Left lobe of liver (tissue), 2 donors: ENCODE measurements at regions not wholly inside any gene's neighbourhood (a gene's known extent, or its start where the extent isn't known, plus 50 kb on each side); places are given as distances from the start of the nearest gene placed in this dataset.

Source experiments
- ATAC-seq: fragments of 200-7000 bp; cut with Tn5 transposase; one replicate; pipeline ENCODE4 v1.9.1; 2020; ENCODE audit warnings: mild to moderate bottlenecking, moderate library complexity
- DNase-seq: peaks from one replicate; pipeline ENCODE4 v3.0.0-alpha.2; 2020; ENCODE audit warnings: low spot score
- donor health status: DM: no; HTN: no; CAD: no; lungs with moderate emphysema.
- donor health status: DM: no; HTN: yes; CAD: no.

GRCh38 chr7:33700001-33700899, 205.1 kb upstream of the BMPER start:
- ATAC-seq: no peak
- no peak for DNase-seq

- DNase-seq (no peak), ATAC-seq (no peak)
Observed at GRCh38 chr7:33701189-33701740, 204.1 kb upstream of the BMPER start.

GRCh38 chr7:33701927-33702326, 203.4 kb upstream of the BMPER start:
- DNase-seq: no peak
- no peak for ATAC-seq

DNA sequence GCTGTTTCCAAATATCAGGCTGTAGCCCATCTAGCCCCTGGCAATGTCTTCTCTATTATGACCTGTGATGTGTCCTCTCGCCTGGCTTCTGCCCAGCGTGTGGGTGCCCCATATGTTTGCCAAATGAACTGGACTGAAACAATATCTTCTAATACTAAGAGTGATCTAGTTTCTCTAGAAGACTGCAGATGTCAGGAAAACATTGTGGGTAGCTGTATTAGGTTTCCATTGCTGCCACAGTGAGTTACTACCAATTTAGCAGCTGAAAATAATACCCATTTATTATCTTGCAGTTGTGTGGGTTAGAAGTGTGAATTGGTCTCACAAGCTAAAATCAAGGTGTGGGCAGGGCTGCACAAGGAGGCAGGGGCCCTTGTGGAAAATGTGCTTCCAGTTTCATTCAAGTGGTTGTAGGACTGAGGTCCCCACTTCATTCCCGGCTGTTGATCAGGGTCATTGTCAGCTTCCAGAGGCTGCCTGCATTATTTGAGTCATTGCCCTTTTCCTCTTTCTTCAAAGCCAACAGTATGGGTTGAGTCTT, 202.8 kb upstream of the BMPER start:
- ATAC-seq: no peak
- DNase-seq: no peak

DNA sequence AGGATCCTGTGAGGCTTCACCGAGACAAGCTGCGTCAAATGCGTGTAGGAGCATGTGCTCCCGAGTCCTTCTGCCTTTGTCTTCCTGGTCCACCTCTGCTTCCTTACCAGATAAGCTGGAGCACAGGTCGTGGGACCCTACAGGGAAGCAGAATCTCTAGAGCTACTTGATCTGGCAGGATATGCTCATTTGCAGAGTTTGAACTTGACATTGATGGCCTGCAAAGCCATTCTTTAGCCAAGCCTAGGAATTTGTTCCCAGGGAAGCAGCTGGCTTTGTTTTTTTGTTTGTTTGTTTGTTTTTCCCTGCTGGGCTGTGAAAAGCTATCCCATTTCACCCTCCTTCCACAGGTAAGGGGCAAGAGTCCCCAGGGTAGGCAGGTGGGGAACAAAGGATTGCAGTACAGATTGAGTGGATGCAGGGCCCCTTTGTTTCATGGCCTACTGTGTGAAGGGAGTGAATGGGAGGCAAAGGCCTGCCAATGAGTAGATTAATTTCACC, 200.0 kb upstream of the BMPER start:
- ATAC-seq (peak; percentile 13), DNase-seq (no peak)

DNA sequence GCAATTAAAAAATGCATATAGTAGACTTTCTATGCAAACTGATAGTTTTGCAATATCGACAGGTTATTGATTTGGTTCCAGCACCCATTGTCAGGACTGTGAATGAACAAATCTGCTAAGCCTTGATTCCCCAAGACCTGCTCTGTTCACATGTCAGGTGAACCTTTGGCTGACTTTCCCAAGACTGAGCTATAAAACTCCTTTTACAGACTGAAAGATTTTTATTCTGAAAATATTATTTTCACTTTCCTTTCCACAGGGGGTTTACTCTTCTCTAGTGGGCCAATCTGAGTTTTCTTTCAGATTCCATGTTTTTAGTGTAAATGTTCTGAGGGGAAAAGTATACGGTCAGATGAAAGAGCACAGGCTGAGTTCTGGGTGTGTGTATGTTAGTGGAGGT, 199.2 kb upstream of the BMPER start:
- ATAC-seq: no peak
- no peak for DNase-seq

DNA sequence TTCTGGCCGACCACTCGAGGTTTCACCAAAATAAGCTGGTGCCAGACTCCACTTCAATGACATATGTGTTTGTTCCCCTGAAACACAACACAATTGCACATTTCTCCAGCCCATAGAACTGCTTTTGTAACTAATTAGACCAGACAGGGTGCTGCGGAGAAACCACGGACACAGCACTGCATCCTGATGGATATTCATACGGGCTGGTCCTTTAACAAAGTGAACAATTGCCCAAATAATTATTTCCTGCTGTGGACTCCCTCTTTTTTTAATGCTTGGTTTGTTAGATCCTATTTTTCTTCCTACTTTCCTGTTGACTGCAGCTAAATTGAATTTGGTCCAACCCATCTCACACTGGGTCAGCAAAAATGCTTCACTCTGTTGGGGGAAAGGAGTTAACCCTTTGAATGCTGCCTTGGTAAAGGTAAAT, 198.6 kb upstream of the BMPER start:
- no peak for DNase-seq
- ATAC-seq: no peak

- ATAC-seq (no peak), DNase-seq (no peak)
Observed at GRCh38 chr7:33707427-33707826, 197.9 kb upstream of the BMPER start.

GRCh38 chr7:33710608-33711007, 194.7 kb upstream of the BMPER start:
- DNase-seq (no peak), ATAC-seq (no peak)

DNA sequence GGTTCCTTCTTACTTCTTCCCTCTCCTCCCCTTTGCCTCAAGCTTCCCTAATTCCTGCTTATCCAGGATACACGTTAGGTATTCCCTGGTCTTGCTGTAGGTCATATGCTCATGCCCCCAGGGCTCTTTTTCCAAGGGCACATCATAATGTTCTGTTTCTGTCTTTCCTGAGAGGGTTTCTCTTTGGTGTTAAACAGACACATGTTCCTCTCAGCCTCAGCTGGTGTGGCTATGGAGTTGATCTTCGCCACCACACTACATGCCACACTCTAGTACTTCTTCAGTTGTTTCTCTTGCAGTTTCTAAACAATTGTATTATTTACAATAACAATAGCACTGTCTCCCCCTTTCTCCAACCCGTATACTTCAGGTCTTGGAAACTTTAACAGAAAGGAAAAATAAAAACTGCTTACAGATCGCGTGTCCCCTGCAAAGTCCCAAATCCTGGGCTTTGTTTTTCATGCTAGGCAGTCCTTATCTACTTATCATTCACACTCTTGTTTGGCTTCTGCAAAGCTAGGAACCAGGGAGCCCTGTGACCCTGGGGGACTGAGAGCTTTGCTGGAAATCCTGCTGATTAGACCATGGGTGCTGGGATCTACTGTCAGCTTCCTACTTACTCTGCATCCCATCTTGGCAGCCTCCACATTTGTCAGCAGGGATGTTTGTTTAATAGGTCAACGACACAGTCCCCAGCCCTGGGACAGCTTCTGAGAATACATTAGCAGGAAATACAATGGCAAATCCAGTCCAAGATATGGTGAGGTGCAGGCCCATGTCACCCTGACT, 193.9 kb upstream of the BMPER start:
- peak; percentile 93 for ATAC-seq
- DNase-seq: no peak

DNA sequence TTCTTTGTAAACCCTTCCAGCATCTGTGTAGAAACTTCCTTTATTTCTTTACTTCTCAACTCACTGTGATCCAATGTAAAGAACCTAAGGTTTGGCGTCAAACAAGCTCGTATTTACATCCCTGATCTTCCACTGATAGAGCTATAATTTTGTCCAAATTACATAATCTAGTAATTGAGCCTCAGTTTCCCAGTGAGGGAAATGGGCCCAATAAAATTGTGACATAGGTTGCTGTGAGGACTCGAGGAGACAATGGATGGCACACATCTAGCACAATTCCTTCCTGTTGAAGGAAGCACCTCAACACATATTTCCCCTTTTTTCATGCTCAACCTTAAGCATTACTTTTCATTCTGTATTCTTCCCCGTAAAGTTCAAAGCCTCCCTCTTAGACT, 193.3 kb upstream of the BMPER start:
- DNase-seq (no peak), ATAC-seq (no peak)

GRCh38 chr7:33714208-33714607, 191.1 kb upstream of the BMPER start:
- no peak for DNase-seq

DNA sequence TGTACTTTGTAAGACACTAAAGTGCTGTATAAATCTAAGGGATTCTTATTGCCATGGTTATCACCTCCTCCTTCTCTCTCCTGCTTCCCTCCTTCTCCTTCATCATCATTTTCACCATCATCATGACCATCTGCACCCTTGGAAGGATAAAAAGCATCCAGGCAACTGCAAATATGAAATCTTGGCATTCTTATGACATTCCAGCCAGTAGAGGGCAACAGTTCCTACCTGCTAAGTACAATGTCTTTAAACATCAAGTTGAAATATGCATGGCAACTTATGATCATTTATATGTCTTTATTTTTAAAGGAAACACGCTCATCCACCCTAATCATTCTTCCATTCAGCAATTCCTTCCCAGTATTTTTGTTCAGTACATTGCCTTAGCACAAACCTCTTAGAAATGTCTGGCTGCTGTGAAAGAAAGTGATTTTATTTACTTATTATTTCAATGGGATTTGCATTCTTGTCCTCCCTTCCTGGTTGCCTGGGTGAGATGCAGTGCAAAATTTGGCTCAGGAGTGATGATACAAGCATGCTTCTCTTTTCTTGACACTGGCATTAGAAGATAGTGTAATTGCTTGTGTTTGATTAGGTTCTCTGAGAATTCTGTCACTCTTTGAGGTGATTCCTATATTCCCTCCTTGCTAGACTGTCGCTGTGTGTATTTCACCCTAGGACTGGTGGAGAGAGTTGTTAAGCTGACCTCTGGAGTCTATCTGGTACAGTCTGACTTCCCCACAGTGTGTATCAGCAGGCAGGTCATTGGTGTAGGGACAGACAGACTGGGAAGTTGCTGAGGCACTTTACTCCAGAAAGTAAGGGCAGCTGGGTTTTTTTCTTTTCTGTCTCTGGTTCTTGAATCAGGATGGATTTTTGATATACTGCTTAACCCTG, 188.5 kb upstream of the BMPER start:
- DNase-seq (no peak), ATAC-seq (peak; percentile 70)

More at GRCh38 chr7:33714208-33714607, 191.1 kb upstream of the BMPER start:
- ATAC-seq: no peak

DNA sequence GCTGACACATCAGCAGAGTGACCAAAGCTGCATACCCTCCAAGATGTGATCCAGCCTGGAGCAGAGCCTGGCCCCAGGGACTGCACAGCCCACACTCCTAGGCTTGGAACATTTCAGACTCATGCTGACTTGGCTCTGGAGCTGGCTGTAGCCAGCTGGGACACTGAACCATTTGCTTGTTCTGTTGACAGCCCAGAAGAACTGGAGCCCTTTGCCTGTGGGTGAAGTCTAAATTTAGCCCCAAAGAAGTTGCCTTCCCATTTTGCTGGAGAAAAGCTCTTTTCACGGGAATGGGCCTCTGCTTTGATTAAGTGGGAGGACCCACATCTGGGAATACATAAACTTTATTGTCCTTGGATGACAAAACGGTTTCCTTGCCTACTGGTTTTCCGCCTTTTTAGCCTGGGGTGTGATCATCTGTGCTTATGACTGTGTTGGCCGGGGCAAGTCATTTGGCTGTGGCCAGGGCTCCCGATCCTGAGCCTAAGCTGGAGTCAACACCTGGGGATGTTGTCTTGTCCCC, 186.2 kb upstream of the BMPER start:
- DNase-seq: no peak
- no peak for ATAC-seq

DNA sequence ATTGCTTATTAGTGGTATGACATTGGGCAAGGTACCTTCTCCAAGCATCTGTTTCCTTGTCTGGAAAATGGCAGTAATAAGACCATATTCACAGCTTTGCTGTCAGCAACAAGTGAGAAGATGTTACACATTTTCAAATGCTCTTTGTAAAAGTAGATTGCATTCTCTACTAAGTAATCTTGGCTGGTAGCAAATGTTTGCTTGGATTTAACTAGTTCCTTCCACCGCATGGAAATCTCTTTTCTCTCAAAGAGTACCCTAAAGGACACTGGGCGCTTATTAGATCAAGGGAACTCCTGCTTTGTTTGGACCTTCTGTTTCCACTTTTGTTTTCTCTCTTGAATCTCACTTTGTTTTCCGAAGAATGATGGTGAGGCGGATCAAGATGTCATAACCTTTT, 185.2 kb upstream of the BMPER start:
- ATAC-seq (no peak), DNase-seq (no peak)

DNA sequence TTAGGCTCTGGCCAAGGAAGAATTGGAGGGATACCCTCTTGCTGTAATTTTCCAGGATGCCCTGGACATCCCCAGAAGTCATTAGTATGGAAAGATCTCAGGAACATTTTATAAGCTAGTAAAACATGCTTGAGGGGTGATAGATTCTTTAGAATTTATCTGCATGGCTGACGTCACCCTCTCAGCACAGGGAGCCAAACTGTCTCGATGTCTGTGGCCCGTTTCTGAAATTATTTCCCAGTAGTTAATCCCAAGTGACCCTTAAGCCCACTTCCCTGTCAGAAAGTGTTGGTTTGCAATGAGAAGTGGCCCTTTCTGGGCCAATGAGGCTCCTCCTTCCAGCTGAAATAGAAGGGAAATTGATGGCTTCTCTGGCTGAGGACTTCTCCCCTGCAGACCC, 184.5 kb upstream of the BMPER start:
- DNase-seq (no peak), ATAC-seq (no peak)

DNA sequence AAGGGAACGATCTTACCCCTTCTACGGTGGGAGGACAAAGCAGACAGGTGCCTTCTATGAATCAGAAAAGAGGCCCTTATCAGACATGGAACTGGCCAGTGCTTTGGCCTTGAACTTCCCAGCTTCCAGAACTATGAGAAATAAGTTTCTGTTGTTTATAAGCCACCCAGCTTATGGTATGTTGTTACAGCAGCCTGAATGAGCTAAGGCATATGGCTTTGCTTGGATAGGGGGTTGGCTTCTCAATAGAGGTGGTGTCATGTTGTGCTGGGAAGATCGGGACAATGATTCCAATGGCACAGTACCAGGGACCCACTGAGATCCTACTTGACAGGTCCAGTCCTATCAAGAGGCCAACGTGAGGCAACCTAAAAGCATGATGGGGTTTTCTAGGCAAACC, 183.4 kb upstream of the BMPER start:
- DNase-seq (no peak), ATAC-seq (no peak)

GRCh38 chr7:33722383-33723101, 182.8 kb upstream of the BMPER start:
- DNase-seq: no peak
- ATAC-seq: no peak

DNA sequence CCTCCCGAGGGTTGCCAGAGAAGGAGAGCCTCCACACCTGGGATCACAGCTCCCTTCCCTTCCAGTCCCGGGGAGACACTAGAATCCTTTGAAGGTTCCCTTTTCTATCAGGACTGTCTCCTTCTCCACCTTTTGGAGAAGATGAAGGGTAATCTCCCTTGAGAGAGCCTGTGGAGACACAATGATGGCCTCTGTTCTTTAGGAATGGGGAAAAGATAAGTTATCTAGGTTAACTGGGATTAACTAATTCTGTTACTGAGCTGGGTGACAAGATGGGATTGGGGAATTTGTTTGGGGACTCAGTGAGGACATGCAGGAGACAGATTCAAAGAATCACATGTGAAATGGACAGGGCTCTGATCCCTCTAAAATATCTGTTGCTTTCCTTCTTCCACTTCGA, 181.1 kb upstream of the BMPER start:
- DNase-seq (no peak), ATAC-seq (no peak)
